ENCODE measurements at regions not wholly inside any gene's neighbourhood (a gene's known extent, or its start where the extent isn't known, plus 50 kb on each side); places are given as distances from the start of the nearest gene placed in this dataset.
"Not testable (repeated sequence)": the region's sequence is repeated elsewhere in the genome, so short reads cannot be mapped to it uniquely, and the experiment has no call there.

DNA sequence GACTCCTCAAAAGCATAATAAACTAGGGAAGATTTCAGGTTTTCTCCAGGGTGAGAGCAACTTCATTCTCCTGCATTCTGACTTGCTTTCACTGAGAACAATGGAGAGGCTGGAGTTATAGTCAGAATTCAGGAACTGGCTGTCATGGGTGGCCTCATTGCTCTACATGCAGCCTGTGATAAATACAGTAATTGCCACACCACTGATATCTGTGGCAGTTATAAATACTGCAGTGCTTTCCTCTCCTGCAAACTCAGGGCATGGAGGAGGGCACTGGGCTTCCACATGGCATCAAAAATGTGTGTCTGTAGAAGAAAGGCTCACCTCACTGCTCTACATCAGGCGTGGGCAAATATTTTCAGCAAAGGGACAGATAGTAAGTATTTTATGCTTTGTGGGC lies 510.2 kb downstream of the ZNF516 start:
- DNase-seq = no peak

DNA sequence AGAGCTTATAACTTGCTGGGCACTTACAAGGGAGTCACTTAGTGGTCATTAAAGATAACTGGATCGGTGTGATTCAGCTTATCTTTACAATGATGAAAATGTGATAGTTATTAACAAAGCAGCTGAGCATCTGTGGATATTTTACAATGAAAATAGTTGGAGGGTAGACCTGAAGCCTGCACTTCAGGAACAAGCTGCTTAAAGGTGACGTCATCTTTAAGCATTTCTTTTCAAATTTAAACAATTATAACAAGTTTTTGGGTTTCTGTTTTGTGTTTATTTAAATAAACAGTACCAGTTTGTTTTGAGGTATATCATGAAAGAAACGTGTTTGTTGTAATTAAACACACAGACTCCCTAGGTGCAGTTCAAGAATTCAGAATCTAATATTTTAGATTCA lies 513.9 kb downstream of the ZNF516 start:
- no peak for DNase-seq

DNA sequence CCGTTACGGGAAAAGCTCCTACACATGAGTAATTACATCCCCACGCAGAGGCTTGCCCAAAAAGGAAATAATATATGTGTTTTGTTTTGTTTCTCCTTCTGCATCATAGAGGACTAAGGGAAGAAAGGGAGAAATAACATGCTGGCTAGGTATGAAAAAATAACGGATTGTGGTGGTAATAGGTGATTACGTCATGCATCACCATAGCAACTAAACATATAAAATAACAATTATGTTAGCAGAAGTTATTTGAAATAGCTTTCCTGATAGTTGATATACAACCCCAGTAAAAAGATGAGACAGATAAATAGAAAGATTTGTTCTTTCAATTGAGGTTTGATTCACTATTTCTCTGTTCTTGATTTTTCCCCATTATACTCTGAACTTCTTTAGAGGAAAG lies 518.0 kb downstream of the ZNF516 start:
- DNase-seq = no peak

DNA sequence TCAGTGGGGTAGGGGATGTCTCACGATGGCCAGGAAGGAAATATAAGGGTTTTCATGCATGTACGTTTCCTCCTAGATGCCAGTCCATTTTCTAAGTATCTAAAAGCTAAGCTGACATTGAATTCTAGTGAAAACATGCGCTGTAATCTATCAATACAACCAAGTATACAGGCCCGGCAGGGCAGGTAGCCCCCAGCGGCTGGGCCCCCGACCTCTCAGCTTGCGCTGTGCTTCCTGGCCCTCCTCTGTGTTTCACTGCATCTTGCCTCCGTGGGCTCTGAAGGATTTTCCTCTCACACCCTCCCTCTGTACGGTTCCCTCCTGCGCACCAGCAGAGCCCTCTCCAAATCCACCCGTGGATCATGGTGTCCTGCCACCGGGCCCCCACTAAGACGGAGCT lies 524.8 kb downstream of the ZNF516 start:
- DNase-seq = no peak

DNA sequence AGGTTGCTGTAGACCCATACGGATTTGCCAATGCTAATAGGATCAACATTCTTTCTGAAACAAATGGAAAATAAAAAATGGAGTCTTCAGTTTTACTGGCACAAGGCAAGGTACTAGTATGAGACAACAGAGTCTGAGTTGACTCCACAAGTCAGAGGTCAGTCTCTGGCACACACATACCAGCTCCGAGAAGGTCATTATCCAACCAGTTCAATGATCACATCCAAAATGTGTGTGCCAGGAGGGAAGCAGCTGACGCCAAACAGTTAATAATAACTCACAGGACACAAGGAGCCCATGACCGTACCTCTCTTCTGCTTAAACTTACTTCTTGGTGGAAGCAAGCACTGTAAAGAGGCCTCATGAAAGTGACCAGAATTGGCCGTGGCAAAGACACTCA lies 528.6 kb downstream of the ZNF516 start:
- no peak for DNase-seq

DNA sequence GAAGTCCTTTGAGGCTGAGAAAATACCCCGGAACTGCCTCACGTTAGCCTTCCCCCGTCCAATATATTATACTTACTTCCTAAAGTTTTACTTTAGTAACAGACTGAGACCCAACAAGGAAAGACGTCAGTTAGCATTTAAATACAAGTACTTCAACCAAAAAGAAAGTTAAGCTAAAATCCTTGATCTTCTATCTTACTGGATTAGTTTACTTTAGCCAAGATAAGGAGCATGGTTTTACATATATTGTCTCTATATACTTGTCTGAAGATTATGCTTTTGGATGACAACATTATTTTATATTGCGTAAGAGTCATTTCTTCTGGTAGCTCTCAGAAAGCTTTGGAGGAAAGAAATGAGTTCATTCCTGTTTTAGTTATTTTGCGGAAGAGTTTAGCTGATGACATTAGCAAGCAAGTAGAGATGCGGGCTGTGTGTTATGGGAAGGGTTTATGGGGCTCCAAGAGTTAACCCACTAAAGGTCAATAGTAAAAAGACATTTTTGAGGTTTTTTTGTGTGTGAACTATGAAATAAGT lies 532.9 kb downstream of the ZNF516 start:
- DNase-seq = no peak

DNA sequence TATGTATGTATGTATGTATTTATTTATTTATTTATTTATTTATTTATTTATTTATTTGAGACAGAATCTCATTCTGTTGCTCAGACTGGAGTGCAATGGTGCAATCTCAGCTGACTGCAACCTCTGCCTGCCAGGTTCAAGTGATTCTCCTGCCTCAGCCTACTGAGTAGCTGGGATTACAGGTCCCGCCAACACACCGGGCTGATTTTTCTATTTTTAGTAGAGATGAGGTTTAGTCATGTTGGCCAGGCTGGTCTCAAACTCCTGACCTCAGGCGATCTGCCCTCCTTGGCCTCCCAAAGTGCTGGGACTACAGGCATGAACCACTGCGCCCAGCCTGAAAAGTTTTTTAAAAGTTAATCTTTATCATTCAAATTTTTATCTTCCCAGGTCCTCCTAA lies 532.9 kb upstream of the SMIM21 start:
- not testable (repeated sequence) for DNase-seq

DNA sequence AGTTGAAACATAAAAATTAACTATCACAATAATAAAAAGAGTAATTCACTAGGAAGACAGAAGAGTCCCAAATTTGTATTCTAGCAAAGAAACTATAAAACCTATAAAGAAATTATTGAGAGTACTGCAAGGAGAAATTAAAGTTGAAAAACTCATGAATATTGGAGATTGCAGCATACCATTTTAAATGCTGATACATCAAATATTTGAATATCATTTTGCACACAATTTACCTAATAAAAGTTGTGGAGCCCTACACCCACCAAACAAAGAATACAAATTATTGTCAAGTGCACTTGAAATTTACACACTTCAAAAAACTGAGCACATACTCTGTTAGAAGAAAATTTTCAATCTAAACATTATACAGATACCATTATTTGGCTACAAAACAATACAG lies 531.6 kb upstream of the SMIM21 start:
- DNase-seq = no peak

DNA sequence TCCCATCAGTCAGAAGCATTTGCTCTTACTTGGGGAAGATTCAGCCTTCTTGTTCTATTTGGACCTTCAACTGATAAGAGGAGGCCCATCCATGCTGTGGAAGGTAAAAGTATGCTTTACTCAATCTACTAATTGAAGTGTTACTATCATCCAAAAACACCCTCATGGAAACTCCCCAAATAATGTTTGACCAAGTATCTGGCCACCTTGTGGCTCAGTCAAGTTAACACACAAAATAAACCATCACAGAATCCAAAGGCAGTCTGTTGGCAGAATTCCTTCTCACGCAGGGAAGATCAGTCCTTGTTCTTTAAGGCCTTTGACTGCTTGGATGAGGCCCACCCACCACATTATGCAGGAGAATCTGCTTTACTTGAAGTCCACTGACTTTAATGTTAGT lies 531.2 kb upstream of the SMIM21 start:
- no peak for DNase-seq

DNA sequence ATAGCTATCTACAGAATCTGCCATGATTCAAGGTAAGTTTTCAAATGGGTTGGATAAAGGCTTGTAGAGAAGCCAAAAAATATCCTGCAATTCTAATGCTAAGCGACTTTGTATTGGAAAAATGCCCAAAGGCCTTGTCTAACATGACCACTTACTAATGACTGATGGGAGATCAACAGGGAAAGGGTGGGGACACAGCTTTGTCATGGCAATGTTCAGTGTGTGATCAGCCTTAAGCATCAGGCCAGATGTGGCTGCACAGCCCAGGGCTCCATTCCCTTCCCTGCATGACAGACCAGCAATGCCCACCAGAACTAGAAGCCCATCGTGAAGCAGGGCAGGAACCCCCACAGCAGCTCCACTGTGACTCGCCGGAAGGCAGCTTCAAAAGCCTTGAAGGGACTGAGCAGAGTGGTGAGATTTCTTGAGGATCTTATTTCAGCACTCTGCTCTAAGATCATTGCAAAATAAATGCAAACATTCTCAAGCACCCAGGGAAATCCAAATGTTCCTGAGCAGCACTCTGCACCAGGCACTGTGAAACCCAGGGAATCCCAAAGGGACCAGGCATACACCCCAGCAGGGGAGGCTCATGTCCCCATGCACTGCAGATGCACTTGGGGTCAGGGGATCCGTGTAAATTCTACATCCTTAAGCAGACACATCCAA lies 517.9 kb upstream of the SMIM21 start:
- DNase-seq = no peak

DNA sequence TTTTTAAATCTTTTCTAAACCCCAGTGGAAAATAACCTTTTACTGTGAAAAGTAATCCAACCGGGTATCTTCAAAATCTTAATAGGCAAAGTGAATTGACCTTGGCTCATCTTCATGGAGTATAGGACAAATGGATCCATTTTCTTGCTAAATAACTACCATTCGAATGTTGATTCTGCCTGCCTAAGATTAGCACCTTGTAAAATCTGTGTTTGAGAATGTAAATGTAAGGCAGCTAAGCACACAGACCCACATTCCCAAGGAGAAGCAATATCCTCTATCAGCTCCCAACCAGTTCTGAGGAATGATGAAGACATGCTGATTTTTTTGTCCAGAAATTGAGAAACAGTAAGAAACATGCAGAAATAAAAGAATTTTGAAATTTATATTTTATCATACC lies 509.8 kb upstream of the SMIM21 start:
- no peak for DNase-seq

DNA sequence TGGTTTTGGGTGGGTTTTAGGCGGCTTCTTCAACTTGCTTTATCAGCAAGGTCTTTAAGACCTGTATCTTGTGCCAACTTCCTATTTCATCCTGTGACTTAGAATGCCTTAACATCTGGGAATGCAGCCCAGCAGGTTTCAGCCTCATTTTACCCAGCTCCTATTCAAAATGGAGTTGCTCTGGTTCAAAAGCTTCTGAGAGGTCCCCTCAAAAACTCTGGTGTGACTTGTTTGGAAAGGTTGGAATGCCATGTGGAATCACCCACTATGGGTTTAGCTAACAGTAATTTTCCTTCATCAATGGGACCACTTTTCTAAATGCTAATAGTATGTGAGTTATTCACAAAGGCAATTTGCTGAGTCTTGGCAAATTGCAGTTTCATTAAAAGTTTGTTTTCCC lies 509.4 kb upstream of the SMIM21 start:
- no peak for DNase-seq

DNA sequence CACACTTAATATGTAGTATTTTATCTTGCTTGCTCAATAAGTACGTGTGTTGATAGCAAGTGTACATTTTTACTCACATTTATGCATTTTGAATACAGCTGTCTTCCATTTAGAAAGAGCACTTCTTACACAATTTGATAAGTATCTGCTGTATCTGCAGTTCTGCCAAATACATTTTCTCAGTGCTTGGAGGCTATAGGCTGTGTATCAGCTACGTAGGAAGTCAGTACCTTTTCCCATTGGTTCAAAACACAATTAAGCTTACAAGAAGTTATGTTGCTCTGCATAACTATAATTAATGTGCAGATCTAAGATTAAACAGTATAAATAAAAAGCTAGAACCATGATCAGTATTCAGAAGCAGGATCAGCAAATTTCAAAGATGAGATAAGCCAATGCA lies 503.6 kb upstream of the SMIM21 start:
- DNase-seq = no peak

DNA sequence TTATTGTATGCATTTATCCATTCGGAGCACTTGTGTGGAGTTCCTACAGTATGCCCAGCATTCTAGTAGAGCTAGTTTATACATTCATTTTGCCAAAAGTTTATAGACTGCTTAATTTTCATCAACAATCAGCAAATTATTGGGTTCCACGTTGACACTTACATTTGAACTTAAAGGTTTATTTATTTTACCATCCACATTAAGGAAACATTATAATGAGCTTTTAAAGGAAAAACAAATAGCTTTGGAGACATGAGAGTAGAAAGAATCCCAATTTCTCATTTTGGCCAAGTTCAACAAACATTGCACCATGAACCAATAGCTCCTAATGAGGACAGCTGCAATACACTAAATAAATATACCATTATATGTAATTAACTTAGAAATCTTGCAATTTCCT lies 501.2 kb upstream of the SMIM21 start:
- no peak for DNase-seq

DNA sequence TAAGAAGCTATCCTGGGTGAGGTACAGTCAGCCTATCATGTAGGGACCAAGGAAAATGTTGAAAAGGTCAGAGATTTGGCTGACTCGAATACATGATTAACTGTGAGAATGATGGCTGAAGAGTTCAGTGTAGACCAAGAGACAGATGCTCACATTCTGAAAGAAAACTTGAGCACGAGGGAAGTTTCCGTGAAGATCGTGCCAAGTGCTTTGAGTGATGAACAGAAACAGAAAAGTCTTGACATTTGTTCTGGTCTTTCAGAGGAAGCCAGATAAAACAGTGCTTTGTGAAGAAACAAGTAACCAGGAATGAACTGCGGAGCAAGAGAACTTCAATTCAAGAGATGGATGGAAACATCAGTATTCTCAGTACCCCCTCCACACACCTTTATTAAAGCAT lies 500.3 kb upstream of the SMIM21 start:
- no peak for DNase-seq

DNA sequence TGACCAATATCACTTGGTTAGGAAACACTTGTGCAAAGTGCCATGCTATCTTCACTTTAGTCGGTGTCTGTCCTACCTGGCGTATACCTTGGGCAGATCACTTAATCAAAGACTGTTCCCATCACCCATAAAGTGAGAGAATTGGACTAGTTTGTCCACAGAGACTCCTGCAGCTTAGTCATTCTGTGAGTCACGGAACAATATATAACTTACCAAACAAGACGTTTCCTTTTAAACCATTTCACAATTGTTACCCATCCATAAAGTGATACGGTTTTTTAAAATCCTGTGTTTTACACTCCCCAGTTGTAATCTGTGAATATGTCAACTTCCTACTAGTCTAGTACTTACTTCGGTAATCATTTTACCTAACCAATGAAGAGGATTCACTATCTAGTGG lies 499.3 kb upstream of the SMIM21 start:
- no peak for DNase-seq

DNA sequence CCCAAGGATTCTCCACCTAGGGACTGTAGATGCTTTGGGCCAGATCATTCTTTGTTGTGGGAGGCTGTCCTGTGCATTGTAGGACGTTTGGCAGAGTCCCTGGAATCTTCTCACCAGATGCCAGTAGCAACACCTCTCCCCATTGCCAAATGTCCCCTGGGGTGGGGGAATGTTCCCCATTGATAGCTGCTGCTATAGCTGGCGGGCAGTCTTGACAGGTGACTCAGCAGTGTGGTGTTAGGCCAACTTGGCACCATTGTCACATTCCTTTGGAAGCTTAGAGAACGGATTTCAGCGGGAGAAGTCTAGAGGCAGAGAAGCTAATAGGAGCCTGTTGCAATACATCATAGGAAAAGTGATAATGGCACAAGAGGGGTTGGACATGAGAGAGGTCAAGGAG lies 495.7 kb upstream of the SMIM21 start:
- no peak for DNase-seq

DNA sequence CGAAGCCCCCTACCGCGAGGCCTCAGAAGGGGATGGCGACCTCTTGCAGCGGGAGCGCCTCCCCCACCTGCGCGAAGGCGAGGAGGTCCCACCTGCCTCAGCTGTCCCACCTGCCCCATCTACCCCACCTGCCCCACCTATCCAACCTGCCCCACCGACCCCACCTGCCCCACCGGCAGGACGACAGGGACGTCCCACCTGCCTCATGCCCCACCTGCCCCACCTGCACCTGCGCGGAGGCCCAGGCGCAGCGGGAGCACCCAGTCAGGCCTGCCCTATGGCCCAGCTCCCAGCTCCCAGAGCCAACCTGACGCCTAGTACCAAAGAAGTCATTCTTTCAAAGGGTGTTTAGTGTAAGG lies 489.1 kb upstream of the SMIM21 start:
- DNase-seq = no peak

DNA sequence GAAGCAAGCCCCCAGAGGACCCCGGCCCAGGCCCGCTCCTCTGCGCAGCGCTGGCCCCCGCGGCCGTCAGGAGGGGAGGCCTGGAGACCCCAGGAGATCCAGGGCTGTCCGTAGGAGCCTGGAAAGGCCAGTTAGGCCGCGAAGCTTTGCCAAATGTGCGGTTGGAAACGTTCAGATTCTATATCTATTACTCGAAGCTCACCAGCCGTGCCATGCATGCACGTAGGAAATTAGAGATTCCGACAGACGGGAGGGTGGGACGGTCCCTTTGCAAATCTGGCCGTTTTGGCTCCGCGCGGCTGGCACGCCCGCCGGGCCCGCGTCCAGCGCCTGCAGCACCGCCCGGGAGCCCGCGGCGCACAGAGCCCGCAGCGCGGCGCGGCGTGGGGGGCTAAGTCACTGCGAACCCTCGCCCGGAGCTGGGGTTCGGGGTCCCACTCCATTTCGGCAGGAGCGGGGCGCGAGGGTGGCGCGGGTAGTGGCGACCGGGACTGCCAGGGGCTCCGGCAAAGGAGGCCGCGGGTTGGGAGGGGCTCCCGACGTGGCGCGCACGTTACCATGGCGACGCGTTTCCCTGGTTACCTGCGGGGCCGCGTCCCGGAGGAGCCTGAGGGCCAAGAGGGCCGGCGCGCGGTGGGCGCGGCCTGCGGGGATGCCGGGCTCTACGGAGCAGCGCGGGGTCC lies 488.6 kb upstream of the SMIM21 start:
- DNase-seq = peak; percentile 81

DNA sequence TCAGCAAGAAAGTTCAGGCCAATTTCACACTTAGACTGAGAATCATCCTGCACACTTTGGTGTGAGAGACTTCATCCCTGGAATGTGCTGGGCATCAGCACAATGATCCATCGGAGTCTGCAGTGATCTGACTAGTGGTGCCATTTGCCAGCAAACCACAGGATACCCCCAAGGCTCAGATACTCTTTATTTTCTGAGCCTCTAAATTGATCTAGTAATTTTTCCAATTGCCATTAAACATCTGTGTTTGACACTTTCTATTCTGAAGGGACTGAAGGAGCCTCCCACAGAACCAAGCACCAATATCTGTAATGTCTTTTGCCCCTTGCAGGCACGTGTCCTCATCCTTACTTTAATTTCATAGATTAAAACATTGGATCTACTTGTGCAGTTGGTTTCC lies 485.3 kb upstream of the SMIM21 start:
- no peak for DNase-seq

DNA sequence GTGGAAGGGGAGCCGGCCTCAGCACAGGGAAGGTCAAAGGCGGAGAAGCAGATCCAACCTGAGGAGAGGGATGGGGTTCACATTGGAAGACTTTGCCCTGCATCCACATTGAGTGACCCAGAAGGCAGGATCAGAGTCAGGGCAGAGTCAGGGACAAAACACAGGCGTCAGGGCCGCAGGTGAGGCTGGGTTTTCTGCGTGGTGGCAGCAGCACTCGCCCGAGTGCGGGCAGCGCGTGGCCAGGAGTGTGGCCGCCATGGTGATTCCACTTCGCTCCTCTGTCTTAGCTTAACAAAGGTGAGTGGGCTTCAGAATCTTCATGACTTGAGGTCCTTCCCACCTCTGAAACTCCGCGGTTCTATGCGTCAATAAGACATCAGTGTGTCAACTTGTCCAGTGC lies 476.9 kb upstream of the SMIM21 start:
- no peak for DNase-seq

DNA sequence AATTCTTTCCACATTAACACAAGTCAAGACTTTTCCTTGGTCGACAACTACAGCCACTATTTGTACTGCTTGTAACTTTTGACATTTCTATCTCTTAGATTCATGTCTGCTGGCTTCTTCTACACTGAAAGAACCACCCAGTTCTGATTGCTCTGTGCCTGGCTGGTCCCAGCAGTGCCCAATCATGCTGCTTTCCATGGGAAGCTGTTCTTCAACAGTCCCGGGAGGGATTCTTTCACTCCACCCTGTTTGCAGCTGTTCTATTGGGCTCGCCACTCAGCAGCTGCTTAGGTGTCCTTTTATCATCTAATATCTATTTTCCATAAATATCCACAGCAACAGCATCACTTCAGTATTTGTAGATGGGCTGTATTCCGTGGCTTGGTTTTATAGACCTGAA lies 471.1 kb upstream of the SMIM21 start:
- no peak for DNase-seq

DNA sequence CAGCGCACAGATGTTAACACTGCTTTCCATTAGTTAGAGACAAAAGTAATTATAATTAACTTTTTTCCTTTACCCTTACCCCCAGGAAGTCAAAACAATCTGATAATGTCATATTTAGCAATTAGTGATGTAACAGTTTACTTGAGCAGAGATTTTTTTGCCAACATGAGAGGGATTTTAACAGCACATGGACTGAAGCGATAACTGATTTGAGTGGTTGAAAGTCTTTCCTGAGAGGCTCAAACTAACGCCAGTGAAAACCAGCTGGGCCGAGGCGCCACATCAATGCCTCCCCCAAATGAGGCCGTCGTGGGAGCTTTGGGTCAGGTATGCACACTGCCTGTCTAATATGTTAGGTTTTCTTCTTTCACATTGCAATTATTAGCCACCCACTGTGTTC lies 469.9 kb upstream of the SMIM21 start:
- no peak for DNase-seq

DNA sequence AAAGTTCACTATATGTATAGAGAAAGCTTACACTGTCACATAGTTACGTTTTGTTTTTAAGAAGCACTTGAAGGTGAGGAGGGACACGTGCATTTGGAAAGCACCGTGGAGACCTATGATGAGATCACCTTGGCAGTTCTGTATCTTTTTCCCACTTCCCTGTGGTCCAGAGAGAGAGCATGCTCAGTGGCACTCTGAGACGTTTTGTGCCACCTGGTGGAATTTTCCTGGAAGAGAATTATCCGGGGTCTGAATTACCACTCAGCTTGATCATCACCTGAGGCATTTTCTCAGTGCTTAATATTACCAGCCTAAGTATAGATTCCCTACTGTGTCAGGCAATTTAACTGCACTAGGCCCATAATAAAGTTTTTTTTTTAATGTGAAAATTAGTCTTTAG lies 469.4 kb upstream of the SMIM21 start:
- peak; percentile 59 for DNase-seq

DNA sequence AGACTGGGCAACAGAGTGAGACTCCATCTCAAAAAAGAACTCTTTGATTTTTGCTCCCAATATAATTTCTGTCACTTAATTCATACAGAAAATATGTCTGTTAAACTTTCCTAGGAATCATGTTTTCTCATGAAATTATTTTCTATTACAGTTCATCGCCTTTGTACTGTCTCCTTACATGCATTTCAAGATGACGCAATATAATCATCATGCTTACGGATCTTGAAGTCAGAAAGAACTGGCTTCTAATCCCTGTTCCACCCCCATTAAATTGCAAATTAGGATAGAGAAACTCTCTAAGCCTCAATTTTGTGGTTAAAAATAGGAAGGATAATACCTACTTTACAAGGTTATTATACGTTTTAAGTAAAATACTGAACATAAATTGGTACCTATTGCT lies 467.6 kb upstream of the SMIM21 start:
- DNase-seq = no peak

All from NCI-H1092 (cell line).